ENCODE measurements at regions not wholly inside any gene's neighbourhood (a gene's known extent, or its start where the extent isn't known, plus 50 kb on each side); places are given as distances from the start of the nearest gene placed in this dataset.

GRCh38 chr7:142590830-142591457 lies 158.3 kb upstream of the PRSS1 start:
- 20% methylated on average over 1 of the region's 2 CpGs for WGBS (ENCODE audit: insufficient coverage)
- H3K4me3 ChIP-seq (ENCODE audit: low read length), result no peak overlapping the region
- no peaks in the 10 kb centered on the region for H3K4me1 ChIP-seq (ENCODE audit: control insufficient read depth, insufficient read depth, low read length)
- DNase-seq, result no peak
- H3K27ac ChIP-seq (ENCODE audit: low read length), result no peak overlapping the region
- no peaks in the 10 kb centered on the region for H3K9me3 ChIP-seq (replicated peaks; ENCODE audit: control insufficient read depth, low read depth, low read length)
- H3K27me3 ChIP-seq (ENCODE audit: control insufficient read depth, insufficient read depth, low read length), result no peaks in the 10 kb centered on the region
- no peaks in the 10 kb centered on the region for H3K36me3 ChIP-seq (ENCODE audit: control insufficient read depth, insufficient read depth, low read length)

- Histone ChIP-seq H3K36me3 (ENCODE audit: control insufficient read depth, insufficient read depth, low read length) (no peaks in the 10 kb centered on the region), H3K4me1 (ENCODE audit: control insufficient read depth, insufficient read depth, low read length) (no peaks in the 10 kb centered on the region), H3K27ac (ENCODE audit: low read length) (no peak overlapping the region), H3K27me3 (ENCODE audit: control insufficient read depth, insufficient read depth, low read length) (no peaks in the 10 kb centered on the region), H3K4me3 (ENCODE audit: low read length) (no peak overlapping the region), H3K9me3 (replicated peaks; ENCODE audit: control insufficient read depth, low read depth, low read length) (no peaks in the 10 kb centered on the region)
- no peak for DNase-seq
- no CpG with 5 or more reads among the region's 4 CpGs for WGBS (ENCODE audit: insufficient coverage)
Measured at GRCh38 chr7:142590077-142590476, 159.2 kb upstream of the PRSS1 start.

GRCh38 chr7:142587578-142588191 lies 161.6 kb upstream of the PRSS1 start:
- no peak for DNase-seq

GRCh38 chr7:142586611-142587010 lies 162.7 kb upstream of the PRSS1 start:
- Histone ChIP-seq H3K9me3 (replicated peaks; ENCODE audit: control insufficient read depth, low read depth, low read length) (no peaks in the 10 kb centered on the region), H3K4me1 (ENCODE audit: control insufficient read depth, insufficient read depth, low read length) (no peaks in the 10 kb centered on the region), H3K36me3 (ENCODE audit: control insufficient read depth, insufficient read depth, low read length) (no peaks in the 10 kb centered on the region), H3K4me3 (ENCODE audit: low read length) (no peak overlapping the region), H3K27me3 (ENCODE audit: control insufficient read depth, insufficient read depth, low read length) (no peaks in the 10 kb centered on the region), H3K27ac (ENCODE audit: low read length) (no peak overlapping the region)
- 100% methylated on average over 1 of the region's 3 CpGs for WGBS (ENCODE audit: insufficient coverage)
- DNase-seq, result no peak

More at GRCh38 chr7:142587578-142588191, 161.6 kb upstream of the PRSS1 start:
- Histone ChIP-seq H3K27ac (ENCODE audit: low read length) (no peak overlapping the region), H3K4me1 (ENCODE audit: control insufficient read depth, insufficient read depth, low read length) (no peaks in the 10 kb centered on the region), H3K4me3 (ENCODE audit: low read length) (no peak overlapping the region), H3K36me3 (ENCODE audit: control insufficient read depth, insufficient read depth, low read length) (no peaks in the 10 kb centered on the region), H3K9me3 (replicated peaks; ENCODE audit: control insufficient read depth, low read depth, low read length) (no peaks in the 10 kb centered on the region), H3K27me3 (ENCODE audit: control insufficient read depth, insufficient read depth, low read length) (no peaks in the 10 kb centered on the region)
- WGBS (ENCODE audit: insufficient coverage), result 66% methylated on average over 4 of the region's 5 CpGs

- DNase-seq, result no peak
- H3K4me3 ChIP-seq (ENCODE audit: low read length), result no peak overlapping the region
- no peaks in the 10 kb centered on the region for H3K9me3 ChIP-seq (replicated peaks; ENCODE audit: control insufficient read depth, low read depth, low read length)
- no peaks in the 10 kb centered on the region for H3K4me1 ChIP-seq (ENCODE audit: control insufficient read depth, insufficient read depth, low read length)
- no peaks in the 10 kb centered on the region for H3K27me3 ChIP-seq (ENCODE audit: control insufficient read depth, insufficient read depth, low read length)
- no CpG with 5 or more reads among the region's 2 CpGs for WGBS (ENCODE audit: insufficient coverage)
- H3K36me3 ChIP-seq (ENCODE audit: control insufficient read depth, insufficient read depth, low read length), result no peaks in the 10 kb centered on the region
- H3K27ac ChIP-seq (ENCODE audit: low read length), result no peak overlapping the region
Measured at GRCh38 chr7:142585425-142585824, 163.8 kb upstream of the PRSS1 start.

- no peak for DNase-seq
- Histone ChIP-seq H3K27me3 (ENCODE audit: control insufficient read depth, insufficient read depth, low read length) (no peaks in the 10 kb centered on the region), H3K27ac (ENCODE audit: low read length) (no peak overlapping the region), H3K9me3 (replicated peaks; ENCODE audit: control insufficient read depth, low read depth, low read length) (no peaks in the 10 kb centered on the region), H3K4me1 (ENCODE audit: control insufficient read depth, insufficient read depth, low read length) (no peaks in the 10 kb centered on the region), H3K36me3 (ENCODE audit: control insufficient read depth, insufficient read depth, low read length) (no peaks in the 10 kb centered on the region), H3K4me3 (ENCODE audit: low read length) (no peak overlapping the region)
- WGBS (ENCODE audit: insufficient coverage), result no CpG with 5 or more reads among the region's 2 CpGs
Measured at GRCh38 chr7:142584765-142585164, 164.5 kb upstream of the PRSS1 start.

- Histone ChIP-seq H3K4me3 (ENCODE audit: low read length) (no peak overlapping the region), H3K36me3 (ENCODE audit: control insufficient read depth, insufficient read depth, low read length) (no peaks in the 10 kb centered on the region), H3K9me3 (replicated peaks; ENCODE audit: control insufficient read depth, low read depth, low read length) (no peaks in the 10 kb centered on the region), H3K27me3 (ENCODE audit: control insufficient read depth, insufficient read depth, low read length) (no peaks in the 10 kb centered on the region), H3K4me1 (ENCODE audit: control insufficient read depth, insufficient read depth, low read length) (no peaks in the 10 kb centered on the region), H3K27ac (ENCODE audit: low read length) (no peak overlapping the region)
- peak; percentile 49 for DNase-seq
- 20% methylated on average over 1 of the region's 2 CpGs for whole genome bisulfite sequencing (ENCODE audit: insufficient coverage)
Measured at GRCh38 chr7:142583446-142583845, 165.8 kb upstream of the PRSS1 start.

- Histone ChIP-seq H3K27me3 (ENCODE audit: control insufficient read depth, insufficient read depth, low read length) (no peaks in the 10 kb centered on the region), H3K27ac (ENCODE audit: low read length) (no peak overlapping the region), H3K4me1 (ENCODE audit: control insufficient read depth, insufficient read depth, low read length) (no peaks in the 10 kb centered on the region), H3K36me3 (ENCODE audit: control insufficient read depth, insufficient read depth, low read length) (no peaks in the 10 kb centered on the region), H3K4me3 (ENCODE audit: low read length) (no peak overlapping the region), H3K9me3 (replicated peaks; ENCODE audit: control insufficient read depth, low read depth, low read length) (no peaks in the 10 kb centered on the region)
- DNase-seq, result no peak
- WGBS (ENCODE audit: insufficient coverage), result no CpG with 5 or more reads among the region's 3 CpGs
Measured at GRCh38 chr7:142582351-142582750, 166.9 kb upstream of the PRSS1 start.

GRCh38 chr7:142581341-142581740 lies 167.9 kb upstream of the PRSS1 start:
- DNase-seq, result peak; percentile 4
- H3K4me3 ChIP-seq (ENCODE audit: low read length), result no peak overlapping the region

GRCh38 chr7:142579946-142580345 lies 169.3 kb upstream of the PRSS1 start:
- Histone ChIP-seq H3K27ac (ENCODE audit: low read length) (no peak overlapping the region), H3K4me1 (ENCODE audit: control insufficient read depth, insufficient read depth, low read length) (no peaks in the 10 kb centered on the region), H3K4me3 (ENCODE audit: low read length) (no peak overlapping the region), H3K36me3 (ENCODE audit: control insufficient read depth, insufficient read depth, low read length) (no peaks in the 10 kb centered on the region), H3K27me3 (ENCODE audit: control insufficient read depth, insufficient read depth, low read length) (no peaks in the 10 kb centered on the region), H3K9me3 (replicated peaks; ENCODE audit: control insufficient read depth, low read depth, low read length) (no peaks in the 10 kb centered on the region)
- no peak for DNase-seq
- 86% methylated on average over 1 of the region's 1 CpG for WGBS (ENCODE audit: insufficient coverage)

More at GRCh38 chr7:142581341-142581740, 167.9 kb upstream of the PRSS1 start:
- no CpG with 5 or more reads among the region's 4 CpGs for WGBS (ENCODE audit: insufficient coverage)
- no peaks in the 10 kb centered on the region for H3K4me1 ChIP-seq (ENCODE audit: control insufficient read depth, insufficient read depth, low read length)
- no peaks in the 10 kb centered on the region for H3K9me3 ChIP-seq (replicated peaks; ENCODE audit: control insufficient read depth, low read depth, low read length)
- H3K27me3 ChIP-seq (ENCODE audit: control insufficient read depth, insufficient read depth, low read length), result no peaks in the 10 kb centered on the region
- H3K36me3 ChIP-seq (ENCODE audit: control insufficient read depth, insufficient read depth, low read length), result no peaks in the 10 kb centered on the region
- H3K27ac ChIP-seq (ENCODE audit: low read length), result no peak overlapping the region

Data from muscle of leg (tissue), 3 donors.